GM12864 (cell line): ENCODE measurements at regions not wholly inside any gene's neighbourhood (a gene's known extent, or its start where the extent isn't known, plus 50 kb on each side); places are given as distances from the start of the nearest gene placed in this dataset.

Source experiments
- DNase-seq: peaks from one replicate; pipeline ENCODE4 v3.0.0-alpha.2; 2011; ENCODE audit warnings: low read depth
- H3K4me3 ChIP-seq: 2 replicates; pipeline ENCODE4 v1.5.1; 2011; ENCODE audit warnings: mild to moderate bottlenecking, low read depth, low read length, control low read depth
- CTCF ChIP-seq: IDR thresholded peaks from 2 replicates; pipeline ENCODE4 v1.5.1; 2011; ENCODE audit warnings: low read depth, mild to moderate bottlenecking, moderate library complexity, low read length, control low read depth, inconsistent platforms; ENCODE audit errors: missing control alignments

GRCh38 chr6:132063738-132064137, 112.6 kb upstream of the CCN2 start:
- DNase-seq, result no peak
- no peak overlapping the region for H3K4me3 ChIP-seq
- no peak for TF ChIP-seq CTCF

GRCh38 chr6:132063204-132063603, 112.0 kb upstream of the CCN2 start:
- no peak for DNase-seq
- TF ChIP-seq CTCF, result no peak
- no peak overlapping the region for H3K4me3 ChIP-seq

- DNase-seq, result no peak
- TF ChIP-seq CTCF, result no peak
- H3K4me3 ChIP-seq, result no peak overlapping the region
Observed at GRCh38 chr6:132062626-132063025, 111.5 kb upstream of the CCN2 start.

GRCh38 chr6:132061381-132061780, 110.2 kb upstream of the CCN2 start:
- DNase-seq, result no peak
- no peak overlapping the region for H3K4me3 ChIP-seq
- TF ChIP-seq CTCF, result no peak

- no peak for DNase-seq
Observed at GRCh38 chr6:132060591-132060990, 109.4 kb upstream of the CCN2 start.

GRCh38 chr6:132058975-132059374, 107.8 kb upstream of the CCN2 start:
- no peak for TF ChIP-seq CTCF
- no peak for DNase-seq
- no peak overlapping the region for H3K4me3 ChIP-seq

More at GRCh38 chr6:132060591-132060990, 109.4 kb upstream of the CCN2 start:
- no peak overlapping the region for H3K4me3 ChIP-seq
- no peak for TF ChIP-seq CTCF

GRCh38 chr6:132054525-132054924, 103.4 kb upstream of the CCN2 start:
- no peak for DNase-seq
- no peak for TF ChIP-seq CTCF
- H3K4me3 ChIP-seq, result no peak overlapping the region
